ENCODE measurements at regions not wholly inside any gene's neighbourhood (a gene's known extent, or its start where the extent isn't known, plus 50 kb on each side); places are given as distances from the start of the nearest gene placed in this dataset.

DNA sequence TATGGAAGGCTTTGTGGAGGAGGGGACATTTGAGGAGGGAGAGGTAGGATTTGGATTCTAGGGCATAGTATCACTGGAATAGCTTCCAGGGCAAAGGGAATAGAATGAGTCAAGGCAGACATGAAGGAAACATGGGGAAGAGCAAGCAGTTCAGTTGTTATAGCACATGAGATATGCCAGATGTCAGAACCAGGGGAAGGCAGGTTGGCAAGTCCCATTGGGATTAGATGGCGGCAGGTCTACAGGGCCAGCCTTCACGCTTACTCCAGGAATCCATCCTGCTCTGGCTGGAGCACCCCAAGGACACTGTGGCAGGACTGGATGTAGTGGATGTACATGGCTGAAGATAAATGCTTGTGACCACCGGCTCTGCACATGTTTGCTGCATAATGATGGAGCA lies 120.4 kb upstream of the ST8SIA2 start:
- no peak overlapping the region for H2AFZ ChIP-seq (ENCODE audit: control insufficient read depth, low read depth, low read length)
- ATAC-seq (no peak), FAIRE-seq (no peak), DNase-seq (ENCODE audit: low read depth, low spot score) (no peak)
- in situ Hi-C loops (cut with MboI) (loop anchor here (10.0 kb wide), 1 partner anchor 58 kb away; no protein-coding TSS in a partner anchor), intact Hi-C loops (cut with micrococcal nuclease; ENCODE audit: unreplicated experiment) (no loop called here)
- ChIA-PET CTCF (no interaction called here), RAD21 (ENCODE audit: unreplicated experiment) (no interaction called here), POLR2A (no interaction called here), SMC1A (ENCODE audit: uncharacterized antibody, unreplicated experiment) (no interaction called here)
- H3K4me3 ChIP-seq, result no peak overlapping the region
- no peaks in the 10 kb centered on the region for H4K20me1 ChIP-seq (ENCODE audit: control insufficient read depth, insufficient read depth)
- H3K9ac ChIP-seq (ENCODE audit: control insufficient read depth, insufficient read depth, low read length), result no peak overlapping the region
- H3K4me1 ChIP-seq (ENCODE audit: control insufficient read depth, insufficient read depth, low read length), result no peaks in the 10 kb centered on the region
- H3K4me2 ChIP-seq (ENCODE audit: control insufficient read depth, insufficient read depth), result no peak overlapping the region
- BruUV-seq (replicated peaks), result no TSS peak
- TF ChIP-seq WRNIP1 (IDR thresholded peaks at IDR 0.05; ENCODE audit: borderline replicate concordance, low read depth, low read length), result no peak
- no peak for TF ChIP-seq PAX5 (IDR thresholded peaks at IDR 0.05; ENCODE audit: borderline replicate concordance, low read depth, low read length)
- TF ChIP-seq ATF7 (IDR thresholded peaks at IDR 0.05; ENCODE audit: low read depth), result no peak
- no peak for TF ChIP-seq NR2C1 (IDR thresholded peaks at IDR 0.05)
- TF ChIP-seq NR2F1 (conservative IDR thresholded peaks at IDR 0.05), result no peak
- TF ChIP-seq ELK1 (IDR thresholded peaks at IDR 0.05; ENCODE audit: low read depth, low read length), result no peak
- TF ChIP-seq MYC (IDR thresholded peaks at IDR 0.05; ENCODE audit: insufficient read depth, insufficient read length, insufficient replicate concordance, low read length, severe bottlenecking), result no peak
- TF ChIP-seq, protein P1, sequence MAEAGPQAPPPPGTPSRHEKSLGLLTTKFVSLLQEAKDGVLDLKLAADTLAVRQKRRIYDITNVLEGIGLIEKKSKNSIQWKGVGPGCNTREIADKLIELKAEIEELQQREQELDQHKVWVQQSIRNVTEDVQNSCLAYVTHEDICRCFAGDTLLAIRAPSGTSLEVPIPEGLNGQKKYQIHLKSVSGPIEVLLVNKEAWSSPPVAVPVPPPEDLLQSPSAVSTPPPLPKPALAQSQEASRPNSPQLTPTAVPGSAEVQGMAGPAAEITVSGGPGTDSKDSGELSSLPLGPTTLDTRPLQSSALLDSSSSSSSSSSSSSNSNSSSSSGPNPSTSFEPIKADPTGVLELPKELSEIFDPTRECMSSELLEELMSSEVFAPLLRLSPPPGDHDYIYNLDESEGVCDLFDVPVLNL (IDR thresholded peaks at IDR 0.05; ENCODE audit: low read depth, low read length), result no peak
- TF ChIP-seq ZNF274 (IDR thresholded peaks at IDR 0.05; ENCODE audit: insufficient read depth, insufficient read length), result no peak
- no peak for TF ChIP-seq NFIC (IDR thresholded peaks at IDR 0.05; ENCODE audit: low read depth, low read length)
- TF ChIP-seq RFX5 (IDR thresholded peaks at IDR 0.05; ENCODE audit: low read depth, low read length), result no peak
- no peak for TF ChIP-seq SIN3A (IDR thresholded peaks at IDR 0.05; ENCODE audit: low read depth, low read length)
- TF ChIP-seq RELA (IDR thresholded peaks at IDR 0.05; ENCODE audit: borderline replicate concordance, partially characterized antibody), result no peak
- TF ChIP-seq, protein P2, sequence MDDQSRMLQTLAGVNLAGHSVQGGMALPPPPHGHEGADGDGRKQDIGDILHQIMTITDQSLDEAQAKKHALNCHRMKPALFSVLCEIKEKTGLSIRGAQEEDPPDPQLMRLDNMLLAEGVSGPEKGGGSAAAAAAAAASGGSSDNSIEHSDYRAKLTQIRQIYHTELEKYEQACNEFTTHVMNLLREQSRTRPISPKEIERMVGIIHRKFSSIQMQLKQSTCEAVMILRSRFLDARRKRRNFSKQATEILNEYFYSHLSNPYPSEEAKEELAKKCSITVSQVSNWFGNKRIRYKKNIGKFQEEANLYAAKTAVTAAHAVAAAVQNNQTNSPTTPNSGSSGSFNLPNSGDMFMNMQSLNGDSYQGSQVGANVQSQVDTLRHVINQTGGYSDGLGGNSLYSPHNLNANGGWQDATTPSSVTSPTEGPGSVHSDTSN (IDR thresholded peaks at IDR 0.05; ENCODE audit: insufficient replicate concordance, low read depth, low read length), result no peak
- H3K27ac ChIP-seq (ENCODE audit: control insufficient read depth, insufficient read depth), result no peak overlapping the region
- no peaks in the 10 kb centered on the region; a peak in 1 of 4 replicates for H3K27me3 ChIP-seq (replicated peaks in 1 of 2; ENCODE audit: control insufficient read depth in 2 of 2, insufficient read depth in 2 of 2, low read length in 1 of 2)
- H3K36me3 ChIP-seq (ENCODE audit: control insufficient read depth in 2 of 2, insufficient read depth in 2 of 2, low read length in 1 of 2), result no peaks in the 10 kb centered on the region
- H3K9me3 ChIP-seq (replicated peaks; ENCODE audit: control insufficient read depth, insufficient read depth, low read length), result no peaks in the 10 kb centered on the region
- 27% methylated on average over 3 of the region's 3 CpGs for WGBS (ENCODE audit: insufficient coverage, insufficient replicate concordance, low lambda C conversion rate, missing lambda C conversion rate)
- no peaks in the 10 kb centered on the region for H3K79me2 ChIP-seq (ENCODE audit: control insufficient read depth, insufficient read depth, low read length)
